HEK293T (cell line): ENCODE measurements at regions not wholly inside any gene's neighbourhood (a gene's known extent, or its start where the extent isn't known, plus 50 kb on each side); places are given as distances from the start of the nearest gene placed in this dataset.

Experiments used
- CTCF ChIA-PET: fragments of 350-600 bp; formaldehyde crosslinking; extraction: SDS; loops from one replicate; lab custom pipeline; 2021; ENCODE audit warnings: antibody characterized with exemption, inconsistent platforms; lab: Yijun Ruan, JAX
- POLR2A ChIA-PET: fragments of 350-600 bp; formaldehyde crosslinking; extraction: SDS; loops from one replicate; lab custom pipeline; 2020; ENCODE audit warnings: antibody characterized with exemption, inconsistent platforms; lab: Yijun Ruan, JAX
- DNase-seq: peaks from one replicate; pipeline ENCODE4 v3.0.0; 2012; ENCODE audit warnings: mixed read lengths; ENCODE audit errors: extremely low spot score
- ARNT ChIP-seq: fragments of 450-650 bp; IDR thresholded peaks from 2 replicates; pipeline ENCODE4 v1.6.1; 2017; ENCODE audit warnings: mild to moderate bottlenecking
- BHLHE40 ChIP-seq: fragments of 450-650 bp; IDR thresholded peaks from 2 replicates; pipeline ENCODE4 v1.6.1; 2016; ENCODE audit warnings: mild to moderate bottlenecking, moderate library complexity, borderline replicate concordance
- CTBP1 ChIP-seq: fragments of 450-650 bp; IDR thresholded peaks from 2 replicates; pipeline ENCODE4 v1.6.1; 2016; ENCODE audit warnings: borderline replicate concordance
- ELF4 ChIP-seq: fragments of 450-650 bp; IDR thresholded peaks from 2 replicates; pipeline ENCODE4 v1.6.1; 2017; ENCODE audit warnings: antibody characterized with exemption
- FOXA1 ChIP-seq: fragments of 450-650 bp; IDR thresholded peaks from 2 replicates; pipeline ENCODE4 v1.6.1; 2016; ENCODE audit warnings: mild to moderate bottlenecking
- FOXK2 ChIP-seq: fragments of 450-650 bp; IDR thresholded peaks from 2 replicates; pipeline ENCODE4 v1.6.1; 2016; ENCODE audit warnings: mild to moderate bottlenecking
- FOXM1 ChIP-seq: fragments of 450-650 bp; IDR thresholded peaks from 2 replicates; pipeline ENCODE4 v1.6.1; 2017; ENCODE audit warnings: mild to moderate bottlenecking, borderline replicate concordance
- HDGF ChIP-seq: fragments of 450-650 bp; IDR thresholded peaks from 2 replicates; pipeline ENCODE4 v1.6.1; 2017; ENCODE audit warnings: antibody characterized with exemption, borderline replicate concordance
- L3MBTL2 ChIP-seq: fragments of 450-650 bp; conservative IDR thresholded peaks from 2 replicates; pipeline ENCODE4 v1.6.1; 2016; ENCODE audit warnings: mild to moderate bottlenecking
- LEF1 ChIP-seq: fragments of 450-650 bp; IDR thresholded peaks from 2 replicates; pipeline ENCODE4 v1.6.1; 2017; ENCODE audit warnings: mild to moderate bottlenecking, borderline replicate concordance
- NFRKB ChIP-seq: fragments of 450-650 bp; IDR thresholded peaks from 2 replicates; pipeline ENCODE4 v1.6.1; 2016; ENCODE audit warnings: mild to moderate bottlenecking, moderate library complexity
- PKNOX1 ChIP-seq: fragments of 450-650 bp; IDR thresholded peaks from 2 replicates; pipeline ENCODE4 v1.6.1; 2016
- SP1 ChIP-seq: fragments of 450-650 bp; IDR thresholded peaks from 2 replicates; pipeline ENCODE4 v1.6.1; 2017
- SUZ12 ChIP-seq: fragments of 450-650 bp; IDR thresholded peaks from 2 replicates; pipeline ENCODE4 v1.6.1; 2016; ENCODE audit warnings: mild to moderate bottlenecking
- TARDBP ChIP-seq: fragments of 450-650 bp; IDR thresholded peaks from 2 replicates; pipeline ENCODE4 v1.6.1; 2016
- ZNF384 ChIP-seq: fragments of 450-650 bp; IDR thresholded peaks from 2 replicates; pipeline ENCODE4 v1.6.1; 2016

- no peak for DNase-seq
- ChIA-PET POLR2A (no interaction called here), CTCF (no interaction called here)
- TF ChIP-seq SUZ12 = no peak
- TF ChIP-seq HDGF = no peak
- TF ChIP-seq NFRKB = no peak
- TF ChIP-seq LEF1 = no peak
Observed at GRCh38 chr15:95121191-95121590, 889.8 kb downstream of the MCTP2 start.

- DNase-seq = no peak
- CTCF ChIA-PET = no interaction called here
- POLR2A ChIA-PET = no interaction called here
- TF ChIP-seq LEF1 = no peak
- TF ChIP-seq CTBP1 = no peak
- no peak for TF ChIP-seq BHLHE40
Observed at GRCh38 chr15:95125803-95126202, 894.4 kb downstream of the MCTP2 start.

- TF ChIP-seq L3MBTL2 (no peak), SUZ12 (no peak), ARNT (no peak), ELF4 (no peak), CTBP1 (no peak), FOXA1 (no peak)
- POLR2A ChIA-PET = no interaction called here
- CTCF ChIA-PET = no interaction called here
- no peak for DNase-seq
Observed at GRCh38 chr15:95127356-95127755, 896.0 kb downstream of the MCTP2 start.

GRCh38 chr15:95129574-95129973 lies 898.2 kb downstream of the MCTP2 start:
- ChIA-PET POLR2A (no interaction called here), CTCF (no interaction called here)
- DNase-seq = no peak
- TF ChIP-seq PKNOX1 (no peak), CTBP1 (no peak), BHLHE40 (no peak), ELF4 (no peak), FOXK2 (no peak), ZNF384 (no peak), ARNT (no peak), L3MBTL2 (no peak), TARDBP (no peak), SP1 (no peak), FOXM1 (no peak), NFRKB (no peak), SUZ12 (no peak), HDGF (no peak), FOXA1 (no peak)

- TF ChIP-seq TARDBP (no peak), PKNOX1 (no peak), SUZ12 (no peak), FOXK2 (no peak), L3MBTL2 (no peak), FOXM1 (no peak), ELF4 (no peak), SP1 (no peak), NFRKB (no peak), ZNF384 (no peak), FOXA1 (no peak), LEF1 (no peak), HDGF (no peak), BHLHE40 (no peak), ARNT (no peak), CTBP1 (no peak)
- DNase-seq = no peak
- CTCF ChIA-PET = no interaction called here
- POLR2A ChIA-PET = no interaction called here
Observed at GRCh38 chr15:95131131-95131556, 899.8 kb downstream of the MCTP2 start.

- CTCF ChIA-PET = no interaction called here
- no peak for DNase-seq
- TF ChIP-seq NFRKB = no peak
- no peak for TF ChIP-seq CTBP1
- TF ChIP-seq FOXA1 = no peak
- no peak for TF ChIP-seq PKNOX1
- TF ChIP-seq HDGF = no peak
- TF ChIP-seq BHLHE40 = no peak
- TF ChIP-seq SP1 = no peak
- no peak for TF ChIP-seq FOXM1
- no peak for TF ChIP-seq FOXK2
- no peak for TF ChIP-seq LEF1
- no peak for TF ChIP-seq L3MBTL2
- TF ChIP-seq ZNF384 = no peak
- no peak for TF ChIP-seq ARNT
- no peak for TF ChIP-seq SUZ12
- TF ChIP-seq TARDBP = no peak
- no peak for TF ChIP-seq ELF4
- POLR2A ChIA-PET = no interaction called here
Observed at GRCh38 chr15:95132774-95133173, 901.4 kb downstream of the MCTP2 start.
